HG03039 (cell line): ENCODE measurements at regions not wholly inside any gene's neighbourhood (a gene's known extent, or its start where the extent isn't known, plus 50 kb on each side); places are given as distances from the start of the nearest gene placed in this dataset.
"Not testable (repeated sequence)": the region's sequence is repeated elsewhere in the genome, so short reads cannot be mapped to it uniquely, and the experiment has no call there.

Experiments
- ATAC-seq: cut with Tn5 transposase; IDR thresholded peaks from one replicate; pipeline ENCODE4 v1.9.1; 2021; ENCODE audit warnings: mild to moderate bottlenecking, moderate library complexity; ENCODE audit not compliant: unreplicated experiment

- no peak for ATAC-seq
Observed at GRCh38 chr6:144429753-144430152, 144.6 kb downstream of the UTRN start.

DNA sequence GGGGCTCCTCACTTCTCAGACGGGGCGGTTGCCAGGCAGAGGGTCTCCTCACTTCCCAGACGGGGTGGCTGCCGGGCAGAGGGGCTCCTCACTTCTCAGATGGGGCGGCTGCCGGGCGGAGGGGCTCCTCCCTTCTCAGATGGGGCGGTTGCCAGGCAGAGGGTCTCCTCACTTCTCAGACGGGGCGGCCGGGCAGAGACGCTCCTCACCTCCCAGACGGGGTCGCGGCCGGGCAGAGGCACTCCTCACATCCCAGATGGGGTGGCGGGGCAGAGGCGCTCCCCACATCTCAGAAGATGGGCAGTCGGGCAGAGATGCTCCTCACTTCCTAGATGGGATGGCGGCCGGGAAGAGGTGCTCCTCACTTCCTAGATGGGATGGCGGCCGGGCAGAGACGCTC is 148.3 kb downstream of the UTRN start:
- not testable (repeated sequence) for ATAC-seq

GRCh38 chr6:144434308-144434990 is 149.3 kb downstream of the UTRN start:
- ATAC-seq: no peak

DNA sequence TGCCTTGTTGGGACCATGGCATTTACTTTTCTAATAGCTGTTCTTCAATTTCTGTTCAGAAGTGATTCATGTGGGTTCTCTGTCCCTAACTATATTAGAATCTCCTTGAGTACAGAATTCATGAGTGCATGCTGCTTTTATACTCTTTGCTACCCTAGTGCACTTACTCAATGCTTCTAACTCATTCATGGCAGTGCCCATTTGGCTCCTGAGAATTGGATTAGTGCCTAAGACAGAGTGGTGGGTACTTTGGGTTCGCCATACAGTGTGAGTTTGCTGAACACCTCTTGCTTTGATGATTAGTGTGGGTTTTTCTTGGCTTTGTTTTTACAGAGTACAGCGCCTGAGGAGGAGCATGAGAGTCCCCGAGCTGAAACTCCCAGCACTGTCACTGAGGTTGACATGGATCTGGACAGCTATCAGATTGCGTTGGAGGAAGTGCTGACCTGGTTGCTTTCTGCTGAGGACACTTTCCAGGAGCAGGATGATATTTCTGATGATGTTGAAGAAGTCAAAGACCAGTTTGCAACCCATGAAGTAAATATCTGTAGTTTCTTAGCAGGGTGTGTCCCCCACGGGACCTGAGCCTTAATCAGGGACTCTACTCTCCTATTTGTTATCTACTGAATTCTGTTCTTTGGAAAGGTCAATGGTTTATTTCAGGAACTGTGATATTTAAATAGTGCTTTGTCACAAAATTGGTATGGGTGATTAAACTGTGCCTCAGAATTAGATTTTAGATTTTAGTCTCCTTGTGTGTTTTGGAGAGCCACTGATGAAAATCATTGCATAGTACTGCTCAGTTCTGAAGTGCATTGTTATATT is 150.7 kb downstream of the UTRN start:
- ATAC-seq: no peak

- no peak for ATAC-seq
Observed at GRCh38 chr6:144437105-144437504, 152.0 kb downstream of the UTRN start.

DNA sequence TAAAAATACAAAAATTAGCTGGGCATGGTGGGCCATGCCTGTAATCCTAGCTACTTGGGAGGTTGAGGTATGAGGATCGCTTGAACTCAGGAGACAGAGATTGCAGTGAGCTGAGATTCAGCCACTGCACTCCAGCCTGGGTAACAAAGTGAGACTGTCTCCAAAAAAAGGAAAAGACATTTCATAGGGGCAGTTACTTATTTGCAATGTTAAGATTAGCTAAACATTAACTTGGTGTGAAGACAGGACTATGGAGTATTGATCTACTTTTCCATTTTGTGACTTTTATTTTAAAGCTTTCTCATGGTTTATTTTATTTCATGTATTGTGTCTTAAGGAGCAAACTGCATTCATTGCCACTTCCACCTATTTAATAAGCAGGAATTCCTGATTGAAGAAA is 153.0 kb downstream of the UTRN start:
- ATAC-seq: no peak

DNA sequence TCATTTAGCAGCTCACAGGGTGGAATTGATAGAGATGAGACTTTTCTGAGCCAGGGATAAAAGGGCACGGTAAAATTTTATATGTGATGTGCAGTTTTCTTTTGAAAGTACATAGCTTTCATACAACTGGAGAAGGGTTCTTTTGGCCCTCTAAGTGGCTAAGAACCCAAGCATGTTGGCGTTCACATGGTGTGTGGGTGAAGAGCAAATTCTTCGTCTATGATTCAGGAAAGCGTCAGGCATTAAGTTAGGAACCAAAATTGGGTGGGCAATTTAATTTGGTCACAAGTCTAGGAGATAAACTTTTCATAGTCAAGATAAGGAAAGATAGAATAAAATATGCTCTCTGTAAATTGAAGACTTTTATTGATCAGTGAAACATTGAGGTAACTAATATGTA is 153.9 kb downstream of the UTRN start:
- ATAC-seq: no peak

DNA sequence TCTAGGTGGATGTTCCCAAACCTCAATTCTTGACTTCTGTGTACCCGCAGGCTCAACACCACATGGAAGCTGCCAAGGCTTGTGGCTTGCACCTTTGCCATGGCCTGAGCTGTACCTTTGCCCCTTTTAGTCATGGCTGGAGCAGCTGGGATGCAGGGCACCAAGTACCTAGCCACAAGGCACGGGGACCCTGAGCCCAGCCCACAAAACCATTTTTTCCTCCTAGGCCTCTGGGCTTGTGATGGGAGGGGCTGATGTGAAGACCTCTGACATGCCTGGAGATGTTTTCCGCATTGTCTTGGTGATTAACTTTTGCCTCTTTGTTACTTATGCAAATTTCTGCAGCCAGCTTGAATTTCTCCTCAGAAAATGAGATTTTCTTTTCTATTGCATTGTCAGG is 156.7 kb downstream of the UTRN start:
- ATAC-seq: not testable (repeated sequence)

DNA sequence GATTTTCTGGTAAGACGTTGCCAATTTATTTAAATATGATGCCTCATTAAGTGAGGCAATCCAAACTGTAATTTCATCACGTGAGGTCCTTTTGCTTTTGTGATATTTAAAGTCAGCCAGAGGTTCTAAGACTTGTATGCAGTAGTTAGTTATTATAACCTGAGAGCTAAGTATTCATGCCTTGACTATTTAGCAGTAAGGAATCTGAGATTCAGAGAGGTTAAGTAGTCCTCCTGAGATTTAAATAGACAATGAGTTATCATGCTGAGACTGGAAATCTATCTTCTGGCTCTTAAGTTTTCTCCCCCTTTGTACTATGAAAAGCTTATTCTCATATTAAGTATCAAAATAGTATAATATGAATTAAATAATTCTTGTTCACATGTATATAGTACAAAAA is 158.0 kb downstream of the UTRN start:
- no peak for ATAC-seq

- ATAC-seq: no peak
Observed at GRCh38 chr6:144447472-144447871, 162.3 kb downstream of the UTRN start.

- ATAC-seq: no peak
Observed at GRCh38 chr6:144449218-144449617, 164.1 kb downstream of the UTRN start.

- no peak for ATAC-seq
Observed at GRCh38 chr6:144449911-144450597, 164.9 kb downstream of the UTRN start.

GRCh38 chr6:144460327-144461095 is 175.4 kb downstream of the UTRN start:
- ATAC-seq: peak; percentile 70

DNA sequence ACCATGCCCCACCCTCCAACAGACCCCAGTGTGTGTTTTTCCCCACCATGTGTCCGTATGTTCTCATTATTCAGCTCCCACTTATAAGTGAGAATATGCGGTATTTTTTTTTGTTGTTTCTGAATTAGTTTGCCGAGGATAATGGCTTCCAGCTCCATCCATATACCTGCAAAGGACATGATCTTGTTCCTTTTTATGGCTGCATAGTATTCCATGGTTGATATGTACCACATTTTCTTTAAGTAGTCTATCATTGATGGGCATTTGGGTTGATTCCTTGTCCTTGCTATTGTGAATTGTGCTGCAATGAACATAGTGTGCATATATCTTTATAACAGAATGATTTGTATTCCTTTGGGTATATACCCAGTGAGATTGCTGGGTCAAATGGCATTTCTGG is 176.9 kb downstream of the UTRN start:
- no peak for ATAC-seq

- ATAC-seq: no peak
Observed at GRCh38 chr6:144466716-144467115, 181.6 kb downstream of the UTRN start.

- ATAC-seq: no peak
Observed at GRCh38 chr6:144467172-144467762, 182.1 kb downstream of the UTRN start.

DNA sequence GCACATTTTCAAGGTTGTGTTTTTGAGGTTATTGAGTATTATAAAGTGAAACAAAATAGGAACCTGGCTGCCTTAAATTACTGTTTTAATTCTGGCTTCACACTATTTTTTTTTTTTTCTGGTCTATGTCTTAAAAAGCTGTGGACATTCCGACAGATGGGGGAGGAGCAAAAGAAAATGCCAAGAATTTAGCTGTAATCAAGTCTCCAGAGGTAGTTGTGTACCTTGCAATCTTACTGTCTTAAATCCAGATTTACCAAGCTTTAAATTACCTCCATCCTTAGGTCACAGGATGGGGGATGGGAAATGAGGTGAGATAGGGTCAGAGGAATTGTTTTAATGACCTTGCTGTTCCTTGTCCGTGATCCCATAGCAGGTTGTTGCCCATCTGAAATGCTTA is 182.8 kb downstream of the UTRN start:
- no peak for ATAC-seq

DNA sequence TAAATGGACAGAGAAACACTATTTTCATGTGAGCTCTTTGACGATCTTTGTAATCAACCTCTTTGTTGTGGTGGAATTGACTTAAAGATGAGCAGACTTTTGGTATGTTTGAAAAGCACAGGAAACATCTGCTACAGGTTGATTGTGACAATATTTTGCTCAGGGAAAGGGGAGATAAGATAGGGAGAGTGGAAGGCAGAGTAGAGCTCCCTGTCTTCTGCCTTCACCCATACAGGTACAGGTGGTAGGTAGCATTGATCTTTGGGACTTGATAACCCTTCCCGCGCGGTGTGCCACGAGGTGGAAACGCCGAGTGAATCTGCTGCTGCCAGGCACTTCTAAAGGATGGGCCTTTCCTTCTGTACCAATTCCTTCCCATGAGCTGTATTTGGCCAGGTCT is 183.6 kb downstream of the UTRN start:
- ATAC-seq: no peak

DNA sequence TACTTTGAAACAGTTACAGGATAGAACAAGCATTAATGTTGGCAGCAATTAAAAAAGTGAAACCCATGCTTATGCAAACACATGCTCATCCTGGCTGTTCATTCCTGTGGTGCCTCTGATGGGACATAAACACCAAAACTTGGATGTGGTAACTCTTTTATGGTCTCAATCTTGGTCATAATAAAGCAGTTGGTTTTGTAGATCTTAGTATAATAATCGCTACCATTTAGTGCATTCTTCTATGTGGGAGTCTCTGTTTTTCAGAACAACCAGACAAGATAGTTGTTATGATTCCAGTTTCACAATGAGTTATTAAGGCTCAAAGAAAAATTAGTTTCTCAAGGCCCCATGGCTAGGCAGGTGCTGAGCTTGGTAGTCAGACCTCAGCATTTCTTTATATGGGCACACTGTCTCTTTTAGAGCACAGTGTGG is 184.0 kb downstream of the UTRN start:
- ATAC-seq: no peak

DNA sequence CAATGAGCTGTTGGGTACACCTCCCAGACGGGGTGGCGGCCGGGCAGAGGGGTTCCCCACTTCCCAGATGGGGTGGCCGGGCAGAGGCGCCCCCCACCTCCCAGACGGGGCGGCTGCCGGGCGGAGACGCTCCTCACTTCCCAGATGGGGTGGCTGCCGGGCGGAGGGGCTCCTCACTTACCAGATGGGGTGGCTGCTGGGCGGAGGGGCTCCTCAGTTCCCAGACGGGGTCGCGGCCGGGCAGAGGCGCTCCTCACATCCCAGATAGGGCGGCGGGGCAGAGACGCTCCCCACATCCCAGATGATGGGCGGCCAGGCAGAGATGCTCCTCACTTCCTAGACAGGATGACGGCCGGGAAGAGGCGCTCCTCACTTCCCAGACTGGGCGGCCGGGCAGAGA is 185.1 kb downstream of the UTRN start:
- ATAC-seq: not testable (repeated sequence)

GRCh38 chr6:144471986-144472385 is 186.9 kb downstream of the UTRN start:
- ATAC-seq: no peak
